Stimulated activated CD8-positive, alpha-beta memory T cell treated with anti-CD3 and anti-CD28 coated beads, Interleukin-12 subunit alpha, Interleukin-12 subunit beta, amount 100 ng/mL, for 4 hours (primary cell): ENCODE measurements at regions not wholly inside any gene's neighbourhood (a gene's known extent, or its start where the extent isn't known, plus 50 kb on each side); places are given as distances from the start of the nearest gene placed in this dataset.
"Not testable (repeated sequence)": the region's sequence is repeated elsewhere in the genome, so short reads cannot be mapped to it uniquely, and the experiment has no call there.

Source experiments
- DNase-seq: peaks from one replicate; pipeline ENCODE4 v3.0.0-alpha.2; 2020; ENCODE audit warnings: low read depth

DNA sequence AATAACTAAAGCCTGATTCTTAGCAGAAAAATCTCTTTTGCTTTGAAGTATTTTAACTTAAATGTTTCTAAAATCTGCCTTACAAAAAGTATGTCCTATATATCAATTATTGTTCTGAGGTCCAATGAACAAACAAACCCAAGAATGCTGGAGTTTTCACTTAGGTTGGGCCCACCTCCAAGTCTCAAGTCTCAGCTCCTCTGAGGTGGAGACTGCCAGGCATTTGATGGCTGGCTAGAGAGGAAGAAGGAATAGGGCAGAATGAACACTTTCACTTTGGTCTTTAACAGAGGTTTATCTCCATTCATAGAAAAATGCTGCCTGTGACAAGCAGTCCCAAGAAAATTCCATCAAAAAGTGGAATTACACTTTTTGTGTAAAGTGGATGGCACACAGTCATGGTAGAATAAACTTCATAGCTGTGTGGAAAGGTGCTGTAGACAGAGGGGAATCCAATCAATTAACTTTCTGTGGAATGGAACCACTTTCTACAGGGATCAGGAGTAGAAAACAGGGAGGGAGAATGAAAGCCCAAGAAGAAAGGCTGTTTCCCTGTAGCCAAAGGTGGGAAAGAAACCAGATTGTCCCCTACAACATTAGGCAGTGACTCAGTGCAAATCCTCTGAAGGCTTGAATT is 349.4 kb upstream of the RUNX1 start:
- DNase-seq = no peak

DNA sequence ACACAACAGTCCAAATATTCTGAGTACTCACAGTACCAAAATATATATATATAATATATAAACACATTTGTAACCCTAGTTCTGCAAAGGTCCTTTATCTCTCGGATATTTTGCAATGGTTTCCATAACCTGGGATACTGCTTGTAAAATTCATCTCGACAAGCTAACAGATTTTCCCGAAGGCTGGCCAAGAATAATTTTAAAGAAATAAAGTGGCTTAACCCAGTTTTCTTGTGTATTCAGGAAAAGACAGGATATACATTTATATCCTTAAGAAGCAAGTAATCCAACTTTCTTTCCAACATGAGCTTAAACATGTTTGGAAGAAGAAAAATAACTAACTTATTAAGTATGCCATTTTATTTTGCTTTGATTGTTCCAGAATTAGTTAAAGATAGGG is 348.7 kb upstream of the RUNX1 start:
- no peak for DNase-seq

DNA sequence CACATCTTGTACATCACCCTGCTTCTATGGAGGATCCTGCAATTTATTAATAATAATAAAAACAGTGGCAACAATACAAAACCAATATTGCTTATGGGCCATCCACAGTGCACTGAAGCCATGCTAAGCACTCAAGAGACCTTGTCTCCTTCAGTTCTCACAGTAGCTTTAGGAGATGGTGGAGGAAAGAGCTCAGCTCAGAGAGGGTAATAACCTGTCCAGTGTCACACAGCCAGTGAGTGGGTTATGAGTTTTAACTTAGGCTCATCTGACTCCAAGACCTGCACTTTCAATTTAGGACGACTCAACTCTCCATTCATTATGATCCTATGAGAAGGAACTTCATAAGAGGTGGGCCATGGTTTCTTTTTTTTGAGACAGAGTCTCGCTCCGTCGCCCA is 347.6 kb upstream of the RUNX1 start:
- DNase-seq = no peak

DNA sequence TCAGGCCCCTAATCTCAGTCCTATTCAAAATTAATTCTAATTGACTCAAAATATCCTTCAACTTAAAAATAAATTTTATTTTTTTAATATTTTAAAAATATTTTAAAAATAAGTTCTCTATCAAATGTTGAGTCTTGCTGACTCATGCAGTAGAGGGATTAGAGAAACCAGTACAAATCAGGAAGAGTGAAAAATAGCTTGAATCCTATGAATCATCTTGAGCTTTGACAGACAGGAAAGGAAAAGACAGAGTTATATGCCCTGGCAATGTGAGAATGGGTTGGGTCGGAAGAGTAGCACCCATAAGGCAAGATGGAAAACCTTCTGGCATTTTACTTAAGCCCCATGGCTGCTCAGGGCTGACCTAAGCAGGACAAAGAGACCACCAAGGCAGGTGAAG is 346.6 kb upstream of the RUNX1 start:
- DNase-seq = no peak

DNA sequence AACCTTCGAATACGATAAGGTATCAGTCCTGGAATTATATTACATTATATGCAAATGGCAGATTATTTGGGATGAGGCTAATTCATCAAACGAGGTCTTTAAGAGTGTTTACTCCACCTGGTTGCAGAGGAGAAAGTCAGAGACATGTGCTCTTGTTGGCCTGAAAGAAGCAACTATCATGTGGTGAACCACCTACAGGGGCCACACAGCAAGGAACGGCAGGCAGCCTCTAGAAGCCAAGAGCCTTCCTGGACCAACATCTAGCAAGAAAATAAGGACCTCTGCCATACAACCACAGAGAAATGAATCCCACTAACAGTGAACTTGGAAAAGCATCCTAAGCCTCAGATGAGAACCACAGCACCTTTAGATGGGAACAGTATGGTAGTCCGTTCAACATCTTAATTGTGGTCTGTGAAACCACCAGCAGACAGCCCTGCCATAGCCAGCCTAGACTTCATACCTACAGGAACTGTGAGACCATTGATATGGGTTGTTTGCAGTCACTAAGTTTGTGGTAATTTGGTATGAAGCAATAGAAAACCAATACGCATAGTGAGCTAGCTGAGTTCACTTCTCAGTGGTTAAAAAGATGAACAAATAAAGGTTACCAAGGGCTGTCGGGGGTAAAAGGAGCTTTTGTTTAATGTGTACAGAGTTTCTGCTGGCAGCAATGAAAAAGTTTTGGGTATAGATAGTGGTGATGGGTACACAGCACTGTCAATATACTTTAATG is 345.7 kb upstream of the RUNX1 start:
- no peak for DNase-seq

DNA sequence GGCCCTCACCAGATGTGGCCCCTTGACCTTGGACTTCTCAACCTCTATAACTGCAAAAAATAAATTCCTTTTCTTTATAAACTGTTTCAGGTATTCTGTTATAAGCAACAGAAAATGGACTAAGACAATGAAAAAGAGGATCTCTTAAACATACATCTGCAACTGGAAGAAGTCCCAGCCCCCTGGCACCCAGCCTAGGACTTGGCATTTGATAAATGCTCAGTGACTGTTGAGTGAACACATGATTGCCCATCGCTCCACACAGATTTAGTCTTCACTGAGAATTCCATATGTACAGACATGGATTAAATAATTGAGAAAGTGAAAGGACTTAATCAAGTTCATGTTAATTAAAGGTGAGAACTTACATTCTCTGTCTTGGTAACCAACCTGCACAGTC is 344.9 kb upstream of the RUNX1 start:
- no peak for DNase-seq

DNA sequence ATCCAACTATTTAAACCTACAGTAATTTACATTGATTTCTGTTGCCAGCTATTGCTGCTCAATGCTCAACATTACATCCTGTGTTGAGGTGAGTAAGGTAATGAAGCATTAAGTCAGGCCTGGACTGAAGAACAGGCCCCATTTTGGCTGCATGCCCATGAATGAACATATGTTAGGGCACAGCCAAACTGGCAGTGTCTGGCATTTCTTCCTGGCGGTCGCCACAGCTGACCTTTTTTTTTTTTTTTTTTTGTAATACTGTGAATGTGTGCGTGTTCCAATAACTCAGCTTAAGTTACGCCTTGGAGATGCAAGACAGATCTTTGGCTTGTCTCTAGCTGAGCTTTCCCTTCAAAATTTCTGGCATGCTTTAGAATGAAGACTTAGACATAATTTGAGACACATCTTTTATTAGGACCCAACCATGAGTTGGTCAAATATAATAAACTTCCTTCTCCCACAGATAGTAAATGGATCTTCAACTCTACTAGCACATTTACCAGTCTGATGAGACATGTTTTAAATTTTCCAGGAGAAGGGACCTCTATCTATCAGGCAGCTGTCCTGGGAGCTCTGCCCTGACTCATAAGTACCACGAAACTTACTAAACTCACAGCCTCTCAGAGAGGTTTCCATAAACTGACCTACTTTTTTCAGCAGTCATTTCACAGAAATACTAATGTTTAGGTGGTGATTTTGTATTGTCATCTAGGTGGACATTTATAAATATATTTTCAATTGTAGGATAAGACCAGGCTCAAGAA is 341.1 kb upstream of the RUNX1 start:
- no peak for DNase-seq

DNA sequence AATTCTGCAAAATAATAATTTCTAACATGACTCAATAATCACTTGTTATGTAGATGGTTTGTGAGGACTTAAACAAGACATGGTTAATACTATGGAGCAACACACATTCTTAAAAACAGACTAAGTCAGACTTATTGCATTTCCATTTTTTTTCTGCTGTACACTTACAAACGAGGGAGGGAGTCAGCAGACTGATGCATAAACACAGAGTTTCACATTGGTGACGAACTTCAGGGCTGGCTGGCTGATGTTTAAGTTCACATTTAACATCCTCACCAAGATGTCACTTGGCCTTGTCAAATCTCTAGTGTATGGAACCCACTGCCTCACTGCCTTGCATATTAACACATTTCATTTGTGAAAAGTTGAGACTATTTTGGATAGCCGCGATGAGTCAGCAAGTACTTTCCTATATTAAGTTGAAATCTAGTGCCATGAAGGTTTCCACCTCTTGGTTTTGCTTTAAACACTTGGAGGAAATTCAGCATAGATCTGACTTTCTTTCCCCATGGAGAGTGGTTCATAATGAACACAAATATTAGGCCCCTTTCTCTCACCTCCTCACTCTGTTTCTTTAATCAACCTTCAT is 337.5 kb upstream of the RUNX1 start:
- no peak for DNase-seq

DNA sequence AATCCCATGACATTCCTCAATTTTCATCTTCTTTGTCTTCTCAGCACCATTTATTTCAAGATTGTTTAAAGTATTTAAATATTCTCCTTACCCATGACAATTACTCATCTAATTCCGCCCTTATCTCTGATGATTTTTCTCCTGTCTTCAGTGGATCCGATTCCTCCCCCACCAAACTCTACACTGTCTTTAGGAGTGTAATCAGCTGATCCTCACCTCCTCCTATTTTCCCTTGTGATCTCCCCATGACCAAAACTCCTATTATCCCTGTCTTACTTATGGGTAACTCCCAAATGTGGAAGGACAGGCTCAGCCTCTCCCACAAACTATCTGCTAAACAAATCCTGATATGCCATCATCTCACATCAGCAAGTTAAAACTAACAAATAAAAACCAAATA is 335.3 kb upstream of the RUNX1 start:
- DNase-seq = no peak

DNA sequence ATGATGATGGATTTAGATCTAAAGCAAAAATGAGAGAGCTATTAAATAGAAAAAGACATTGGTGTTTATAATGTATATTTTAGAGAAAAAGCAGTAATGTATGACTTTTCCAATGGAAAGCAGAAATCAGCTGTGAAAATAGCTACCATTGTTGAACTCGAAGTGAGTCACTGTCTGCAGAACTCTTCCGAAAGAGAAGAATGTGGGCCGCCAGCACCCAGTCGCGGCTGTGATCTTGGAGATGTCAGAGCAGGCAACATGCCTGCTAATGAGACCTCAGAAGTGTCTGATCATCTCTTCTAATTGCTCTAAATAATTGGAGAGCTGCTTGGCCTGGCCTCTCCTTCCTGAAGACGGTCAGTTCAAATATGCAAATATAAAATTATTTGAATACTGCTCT is 333.6 kb upstream of the RUNX1 start:
- DNase-seq = no peak

DNA sequence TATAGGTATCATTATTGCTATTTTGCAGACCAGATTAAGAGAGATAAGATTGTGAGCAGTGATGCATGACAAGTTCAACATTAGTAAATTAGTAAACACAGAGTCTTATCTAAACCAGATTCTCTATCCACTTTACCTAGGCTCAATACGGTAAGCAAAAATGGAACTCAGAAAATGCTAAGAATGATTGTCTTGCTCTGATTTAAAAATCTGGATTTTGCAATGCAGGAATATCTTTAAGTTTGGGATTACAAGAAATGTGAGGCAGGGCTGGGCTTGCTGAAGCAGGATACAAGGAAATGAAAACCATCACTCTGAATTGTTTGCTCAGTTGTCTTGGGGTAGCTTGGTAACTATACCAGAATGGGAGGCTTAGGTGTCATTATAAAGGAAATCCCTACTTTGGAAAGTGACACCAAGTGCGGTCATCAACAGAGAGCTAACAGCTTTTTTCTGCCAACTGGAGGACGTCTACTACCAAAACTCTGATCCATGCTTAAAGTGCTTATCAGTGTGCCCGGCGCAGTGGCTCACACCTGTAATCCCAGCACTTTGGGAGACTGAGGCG is 332.7 kb upstream of the RUNX1 start:
- DNase-seq = no peak

DNA sequence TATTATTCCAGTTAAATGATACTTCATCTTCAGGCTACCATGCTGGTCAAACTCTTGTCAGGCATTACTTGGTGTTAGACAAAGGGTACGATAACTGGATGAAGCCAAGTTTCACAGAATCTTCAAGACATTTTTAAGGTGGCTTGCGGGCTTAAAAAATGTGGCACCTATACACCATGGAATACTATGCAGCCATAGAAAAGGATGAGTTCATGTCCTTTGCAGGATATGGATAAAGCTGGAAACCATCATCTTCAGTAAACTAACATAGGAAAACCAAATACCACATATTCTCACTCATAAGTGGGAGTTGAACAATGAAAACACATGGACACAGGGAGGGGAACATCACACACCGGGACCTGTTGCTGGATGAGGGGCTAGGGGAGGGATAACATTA is 331.2 kb upstream of the RUNX1 start:
- not testable (repeated sequence) for DNase-seq

DNA sequence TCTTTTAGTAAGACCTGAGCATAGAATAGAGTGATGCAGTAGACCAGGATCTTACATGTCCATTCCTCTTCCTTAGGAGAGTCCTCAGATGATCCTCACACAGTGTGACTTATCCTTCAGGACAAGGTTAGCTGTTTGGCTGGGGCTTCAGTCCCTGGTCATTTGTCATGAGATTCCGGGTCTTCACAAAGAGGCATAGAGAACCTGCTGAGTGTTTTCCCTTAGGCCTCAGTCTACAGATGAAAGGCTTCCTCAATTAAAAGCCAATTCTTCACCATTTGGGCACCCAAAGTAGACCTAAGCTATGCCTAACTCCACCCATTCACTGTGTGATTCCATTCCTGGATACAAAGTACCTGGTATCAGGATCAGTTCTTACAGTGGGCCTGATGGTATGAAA is 329.8 kb upstream of the RUNX1 start:
- no peak for DNase-seq

DNA sequence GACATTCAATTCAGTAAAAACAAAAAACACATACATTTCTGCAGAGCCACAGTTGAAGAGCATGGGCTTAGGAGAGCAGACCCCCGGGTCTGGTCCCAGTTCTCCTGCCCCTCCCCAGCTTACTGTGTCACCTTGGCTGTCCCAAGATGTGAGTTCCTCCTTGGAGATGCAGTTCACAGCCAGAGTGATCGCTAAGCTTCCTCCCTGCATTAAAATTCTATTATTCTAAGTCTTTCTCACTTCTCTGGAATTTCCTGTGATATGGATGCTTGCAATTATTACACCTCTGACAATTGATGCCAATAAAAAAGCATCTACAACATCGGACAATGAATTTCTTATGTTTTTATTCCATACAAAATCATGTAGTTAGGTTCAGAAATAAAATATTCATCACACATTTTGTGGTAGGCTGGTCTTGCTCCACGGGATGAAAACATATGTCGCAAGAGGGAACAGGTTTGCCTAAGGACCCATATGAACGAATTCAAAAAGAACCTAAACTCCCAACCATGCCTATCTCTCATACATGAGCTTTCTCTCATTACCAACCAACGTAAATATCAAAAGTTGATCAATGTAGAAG is 328.5 kb upstream of the RUNX1 start:
- DNase-seq = no peak

DNA sequence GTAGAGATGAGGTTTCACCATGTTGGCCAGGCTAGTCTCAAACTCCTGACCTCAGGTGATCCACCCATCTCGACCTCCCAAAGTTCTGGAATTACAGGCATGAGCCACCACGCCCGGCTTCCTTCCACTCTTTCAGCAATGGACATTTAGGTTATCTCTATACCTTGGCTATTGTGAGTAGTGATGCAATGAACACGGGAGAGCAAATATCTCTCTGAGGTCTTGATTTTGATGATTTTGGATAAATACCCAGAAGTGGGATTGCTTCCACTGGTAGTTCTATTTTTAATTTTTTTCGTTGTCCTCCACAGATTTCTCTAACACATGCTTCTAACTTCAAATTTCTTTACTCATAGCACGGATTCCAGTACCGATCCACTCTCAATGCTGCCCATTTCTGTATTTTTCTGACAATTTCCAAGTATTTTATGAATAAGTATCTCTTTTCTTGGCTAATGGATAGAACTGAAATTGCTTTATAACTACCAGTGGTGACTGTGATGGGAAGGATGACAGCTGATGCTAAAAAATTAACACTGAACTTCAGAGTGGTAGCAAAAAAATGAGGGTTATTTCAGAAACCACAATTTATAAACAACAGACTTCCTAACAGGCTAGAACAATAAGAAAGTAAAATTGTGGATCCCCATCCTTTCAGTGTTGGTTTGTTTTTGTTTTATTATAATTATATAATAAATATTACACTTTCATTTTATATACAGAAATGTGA is 327.5 kb upstream of the RUNX1 start:
- DNase-seq = no peak

DNA sequence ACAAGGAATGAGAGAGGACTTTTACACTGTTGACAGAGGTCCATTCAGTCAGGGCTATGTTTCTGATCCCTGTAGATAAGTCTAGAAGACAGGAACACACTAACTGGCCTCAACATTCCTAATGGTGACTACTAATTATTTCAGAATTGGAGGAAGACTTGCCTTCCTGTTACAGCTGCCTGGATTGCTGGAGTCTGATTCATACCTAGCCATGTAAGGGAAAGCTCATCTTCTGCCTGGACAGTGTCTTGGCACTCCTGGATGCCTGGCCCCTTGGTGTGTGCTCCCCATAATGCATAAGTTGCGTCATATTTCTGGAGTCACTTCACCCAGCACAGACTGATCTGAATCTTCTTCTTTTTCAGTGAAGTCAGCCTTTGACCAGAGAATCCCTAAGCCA is 326.0 kb upstream of the RUNX1 start:
- no peak for DNase-seq

DNA sequence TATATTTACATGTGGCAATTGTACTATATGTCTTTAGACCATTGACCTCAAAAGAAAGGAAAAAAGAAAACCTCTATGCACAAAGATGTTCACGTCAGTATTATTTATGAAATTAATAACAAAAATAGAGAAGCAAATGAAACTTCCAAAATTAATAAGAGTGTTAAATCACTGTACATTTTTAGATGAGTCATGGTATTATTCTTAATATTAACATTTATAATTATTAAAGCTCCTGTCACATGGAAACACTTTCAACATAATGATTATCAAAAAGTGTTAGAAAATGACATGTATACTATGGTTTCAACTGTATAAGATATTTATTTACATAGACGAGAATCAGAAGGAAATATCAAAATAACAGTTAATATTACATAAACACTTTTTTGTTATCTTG is 324.9 kb upstream of the RUNX1 start:
- DNase-seq = no peak

DNA sequence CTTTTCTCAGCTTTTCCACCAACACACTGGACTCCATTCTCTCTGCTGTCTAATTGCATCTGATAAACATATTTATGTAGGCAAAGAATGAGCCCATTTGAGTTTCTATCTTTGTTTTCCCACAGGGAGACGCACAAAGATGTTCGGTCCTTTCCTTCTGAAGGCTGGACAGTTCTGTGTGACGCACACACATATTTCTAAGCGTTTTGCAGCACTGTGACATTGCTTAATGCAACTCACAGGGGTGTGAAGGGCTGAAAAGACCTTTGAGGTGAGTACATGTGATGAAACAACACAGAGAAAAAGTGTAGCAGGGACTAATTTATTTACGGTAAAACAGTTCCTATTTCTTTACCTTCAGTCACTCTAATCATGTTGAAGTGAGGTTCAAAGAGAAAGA is 323.1 kb upstream of the RUNX1 start:
- DNase-seq = no peak

DNA sequence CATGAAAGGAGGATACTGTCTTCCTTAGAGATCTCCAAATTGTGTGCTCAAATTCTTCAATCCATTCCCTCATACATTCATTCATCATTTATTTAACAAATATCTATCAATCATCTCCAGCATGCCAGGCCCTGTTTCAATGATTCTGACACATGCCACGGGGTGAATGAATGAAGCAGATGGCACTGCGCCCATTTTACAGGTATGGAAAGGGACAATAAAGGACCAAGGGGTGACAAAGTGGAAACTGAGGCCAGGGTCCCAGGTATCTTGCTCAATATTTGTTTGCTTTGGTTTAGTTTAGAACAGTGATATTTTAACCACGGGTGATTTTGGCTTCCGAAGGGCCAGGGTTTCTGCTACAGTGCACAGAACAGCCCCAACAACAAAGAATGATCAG is 321.6 kb upstream of the RUNX1 start:
- no peak for DNase-seq

DNA sequence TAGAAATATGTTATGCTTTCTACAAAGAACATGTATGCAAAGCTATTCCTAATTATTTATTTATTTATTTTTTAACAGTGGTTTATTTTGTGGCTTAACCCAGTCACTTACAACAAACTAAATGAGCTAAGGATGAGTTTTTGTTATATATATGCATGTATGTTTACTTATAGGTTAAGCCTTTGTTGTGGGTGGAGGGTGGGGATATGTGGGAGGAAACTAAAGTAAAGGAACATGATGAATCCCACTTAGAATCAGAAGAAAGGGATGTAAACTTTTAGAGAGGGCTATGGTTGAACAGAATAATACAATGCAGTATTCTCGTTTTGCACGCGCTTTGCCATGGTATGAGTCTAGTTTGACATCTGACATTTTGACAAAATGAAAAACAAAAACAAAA is 321.0 kb upstream of the RUNX1 start:
- no peak for DNase-seq

DNA sequence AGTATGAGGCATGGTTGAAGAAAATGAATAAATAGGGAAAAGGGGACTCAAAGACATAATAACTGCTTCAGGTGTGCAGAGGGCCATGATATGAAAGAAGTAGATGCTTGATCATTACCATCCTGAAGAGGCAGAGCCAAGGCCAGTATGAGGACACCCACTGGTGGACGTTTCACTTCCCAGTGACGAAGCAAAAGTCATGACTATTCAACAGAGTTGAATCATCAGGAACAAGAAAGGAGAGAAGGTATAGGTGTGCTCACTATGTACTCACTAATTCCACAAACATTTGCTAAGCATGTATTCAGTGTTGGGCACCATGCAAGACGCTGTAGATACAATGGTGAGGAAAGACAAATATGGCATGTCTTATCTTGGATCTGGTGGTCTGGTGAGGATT is 319.2 kb upstream of the RUNX1 start:
- DNase-seq = no peak

DNA sequence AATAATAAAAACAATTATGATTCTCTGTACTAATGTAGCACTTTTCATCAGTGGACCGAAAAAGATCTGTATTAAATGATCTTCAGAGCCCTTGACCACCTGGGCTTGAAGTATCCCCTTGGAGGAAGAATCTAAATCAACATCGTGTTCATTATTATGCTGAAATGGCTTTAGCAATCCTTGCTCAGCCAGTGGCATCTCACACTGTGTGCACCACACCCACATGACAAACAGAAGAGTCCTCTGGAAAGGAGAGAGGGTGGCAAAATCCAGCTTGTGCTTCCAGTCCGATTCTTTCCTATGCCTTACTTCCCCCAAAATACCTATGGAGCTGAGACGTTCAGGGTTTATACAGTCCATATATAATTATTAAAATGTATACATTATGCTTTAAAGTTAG is 318.5 kb upstream of the RUNX1 start:
- no peak for DNase-seq
